PC-3 (cell line): ENCODE measurements at regions not wholly inside any gene's neighbourhood (a gene's known extent, or its start where the extent isn't known, plus 50 kb on each side); places are given as distances from the start of the nearest gene placed in this dataset.

ENCODE experiments used
- EZH2 ChIP-seq: fragments of 300-600 bp; sonication (generic); IDR thresholded peaks from one replicate; pipeline ENCODE4 v1.6.1; 2017; ENCODE audit warnings: antibody characterized with exemption, mild to moderate bottlenecking, low read length; ENCODE audit not compliant: unreplicated experiment
- TF ChIP-seq, protein P1 (sequence below): fragments of 300-600 bp; sonication (generic); conservative IDR thresholded peaks from 2 replicates; pipeline ENCODE4 v1.5.1; 2017; ENCODE audit warnings: antibody characterized with exemption, low read depth, mild to moderate bottlenecking, low read length

DNA sequence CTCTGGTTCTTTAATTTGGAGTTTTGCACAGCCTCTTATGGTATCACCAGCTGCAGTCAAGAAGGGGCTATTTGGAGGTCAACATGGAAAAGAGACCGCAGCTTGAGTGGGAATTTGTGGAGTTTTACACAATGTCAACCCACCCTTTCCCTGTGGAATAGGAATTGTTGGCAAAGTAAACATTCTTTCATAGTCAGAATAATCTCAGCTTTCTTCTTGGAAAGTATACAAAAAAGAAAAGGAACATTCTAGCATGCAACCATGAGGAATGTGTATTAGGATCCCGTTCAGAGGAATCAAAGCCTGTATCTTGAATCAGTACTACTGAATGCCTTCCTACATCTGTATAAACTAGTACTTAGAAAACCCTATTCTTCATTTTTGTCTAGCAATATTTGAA is 107.6 kb downstream of the LURAP1L start:
- TF ChIP-seq, protein P1, sequence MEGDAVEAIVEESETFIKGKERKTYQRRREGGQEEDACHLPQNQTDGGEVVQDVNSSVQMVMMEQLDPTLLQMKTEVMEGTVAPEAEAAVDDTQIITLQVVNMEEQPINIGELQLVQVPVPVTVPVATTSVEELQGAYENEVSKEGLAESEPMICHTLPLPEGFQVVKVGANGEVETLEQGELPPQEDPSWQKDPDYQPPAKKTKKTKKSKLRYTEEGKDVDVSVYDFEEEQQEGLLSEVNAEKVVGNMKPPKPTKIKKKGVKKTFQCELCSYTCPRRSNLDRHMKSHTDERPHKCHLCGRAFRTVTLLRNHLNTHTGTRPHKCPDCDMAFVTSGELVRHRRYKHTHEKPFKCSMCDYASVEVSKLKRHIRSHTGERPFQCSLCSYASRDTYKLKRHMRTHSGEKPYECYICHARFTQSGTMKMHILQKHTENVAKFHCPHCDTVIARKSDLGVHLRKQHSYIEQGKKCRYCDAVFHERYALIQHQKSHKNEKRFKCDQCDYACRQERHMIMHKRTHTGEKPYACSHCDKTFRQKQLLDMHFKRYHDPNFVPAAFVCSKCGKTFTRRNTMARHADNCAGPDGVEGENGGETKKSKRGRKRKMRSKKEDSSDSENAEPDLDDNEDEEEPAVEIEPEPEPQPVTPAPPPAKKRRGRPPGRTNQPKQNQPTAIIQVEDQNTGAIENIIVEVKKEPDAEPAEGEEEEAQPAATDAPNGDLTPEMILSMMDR: no peak
- TF ChIP-seq EZH2: no peak
